ENCODE measurements at regions not wholly inside any gene's neighbourhood (a gene's known extent, or its start where the extent isn't known, plus 50 kb on each side); places are given as distances from the start of the nearest gene placed in this dataset.

DNA sequence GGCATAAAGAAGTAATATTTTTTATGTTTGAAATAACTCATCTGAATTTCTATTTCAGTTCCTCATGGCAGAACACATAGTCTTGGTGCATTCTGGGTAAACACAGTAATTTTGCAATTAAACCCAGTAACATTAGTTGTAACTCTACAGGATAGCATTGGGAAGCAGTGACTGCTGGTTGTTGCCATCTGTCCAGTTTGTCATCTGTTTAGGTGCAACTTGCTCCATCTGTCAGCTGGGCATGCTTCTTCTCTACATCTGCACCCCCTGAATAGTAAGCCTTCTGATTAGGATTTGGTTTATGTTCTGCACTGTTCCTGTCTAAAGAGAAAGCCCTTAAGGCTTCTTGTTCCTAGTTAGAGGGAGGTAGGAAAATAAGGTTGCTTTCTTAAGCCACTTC lies 63.5 kb upstream of the CSNK1A1L start:
- H3K4me1 ChIP-seq (ENCODE audit: control insufficient read depth in 1 of 2, insufficient read depth in 2 of 2, low read length in 2 of 2), result no peaks in the 10 kb centered on the region
- DNase-seq (ENCODE audit: low read depth, low spot score) (no peak), ATAC-seq (no peak)
- no TSS peak for BruUV-seq (replicated peaks)
- H2AFZ ChIP-seq (ENCODE audit: low read depth, low read length, poor library complexity, severe bottlenecking), result no peak overlapping the region
- no peak overlapping the region for H3K4me3 ChIP-seq (replicated peaks in 1 of 2; ENCODE audit: low read depth in 1 of 2, low read length in 2 of 2)
- H3K27me3 ChIP-seq (ENCODE audit: insufficient read depth, low read length), result no peaks in the 10 kb centered on the region
- POLR2A ChIA-PET, result no interaction called here
- H3K9me2 ChIP-seq (ENCODE audit: insufficient read depth), result no peaks in the 10 kb centered on the region
- no peaks in the 10 kb centered on the region for H3K79me2 ChIP-seq (ENCODE audit: insufficient read depth, low read length)
- CTCF ChIA-PET, result no interaction called here
- H3K27ac ChIP-seq (ENCODE audit: low read depth, low read length), result no peak overlapping the region
- intact Hi-C loops (cut with micrococcal nuclease), result no loop called here
- RAD21 ChIA-PET (ENCODE audit: low non-redundant PET in 1 of 2, low total read pairs in 2 of 2, uncharacterized antibody in 2 of 2, unreplicated experiment in 2 of 2), result no interaction called here
- H3K36me3 ChIP-seq (ENCODE audit: control insufficient read depth in 1 of 2, insufficient read depth in 2 of 2, low read length in 2 of 2), result no peaks in the 10 kb centered on the region
- TF ChIP-seq TCF7L2 (IDR thresholded peaks at IDR 0.05; ENCODE audit: borderline replicate concordance, extremely low read depth, insufficient read depth, insufficient read length) (no peak), RAD21 (IDR thresholded peaks at IDR 0.05; ENCODE audit: low read depth) (no peak), ELF1 (IDR thresholded peaks at IDR 0.05; ENCODE audit: borderline replicate concordance, low read depth) (no peak), JUND (IDR thresholded peaks at IDR 0.05) (no peak), EGR1 (IDR thresholded peaks at IDR 0.05; ENCODE audit: low read depth) (no peak), POLR2AphosphoS5 (IDR thresholded peaks at IDR 0.05; ENCODE audit: low read depth, low read length) (no peak)
- H3K9me3 ChIP-seq (ENCODE audit: control insufficient read depth in 1 of 2, insufficient read depth in 1 of 2, low read depth in 1 of 2, low read length in 2 of 2), result no peaks in the 10 kb centered on the region
- no peak overlapping the region for H3K4me2 ChIP-seq (ENCODE audit: low read length)
- no peak overlapping the region for H3K9ac ChIP-seq (ENCODE audit: low read length)
- no peaks in the 10 kb centered on the region for H4K20me1 ChIP-seq (ENCODE audit: insufficient read depth)

DNA sequence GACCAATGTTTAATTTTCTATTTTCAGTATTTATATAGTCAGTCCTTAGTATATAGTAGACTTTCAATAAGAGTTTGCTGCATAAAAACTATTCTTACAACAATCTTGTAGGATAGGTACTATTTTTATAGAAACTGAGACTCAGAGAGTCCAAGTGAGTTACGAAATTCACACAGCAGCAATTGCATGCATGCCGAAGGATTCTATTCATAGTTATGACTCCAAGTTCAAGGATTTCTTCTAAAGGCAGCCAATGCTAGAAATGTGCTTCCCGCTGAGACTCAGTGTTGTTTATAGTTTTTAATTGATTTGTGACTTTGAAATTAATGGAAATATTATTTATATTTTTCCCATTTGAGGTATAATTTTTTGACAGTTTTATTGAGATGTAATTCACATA lies 62.7 kb upstream of the CSNK1A1L start:
- Histone ChIP-seq H4K20me1 (ENCODE audit: insufficient read depth) (no peaks in the 10 kb centered on the region), H3K27ac (ENCODE audit: low read depth, low read length) (no peak overlapping the region), H3K4me2 (ENCODE audit: low read length) (no peak overlapping the region), H3K79me2 (ENCODE audit: insufficient read depth, low read length) (no peaks in the 10 kb centered on the region), H3K4me3 (replicated peaks in 1 of 2; ENCODE audit: low read depth in 1 of 2, low read length in 2 of 2) (no peak overlapping the region), H3K9me3 (ENCODE audit: control insufficient read depth in 1 of 2, insufficient read depth in 1 of 2, low read depth in 1 of 2, low read length in 2 of 2) (no peaks in the 10 kb centered on the region), H3K36me3 (ENCODE audit: control insufficient read depth in 1 of 2, insufficient read depth in 2 of 2, low read length in 2 of 2) (no peaks in the 10 kb centered on the region), H3K27me3 (ENCODE audit: insufficient read depth, low read length) (no peaks in the 10 kb centered on the region), H2AFZ (ENCODE audit: low read depth, low read length, poor library complexity, severe bottlenecking) (no peak overlapping the region), H3K9ac (ENCODE audit: low read length) (no peak overlapping the region), H3K9me2 (ENCODE audit: insufficient read depth) (no peaks in the 10 kb centered on the region), H3K4me1 (ENCODE audit: control insufficient read depth in 1 of 2, insufficient read depth in 2 of 2, low read length in 2 of 2) (no peaks in the 10 kb centered on the region)
- POLR2A ChIA-PET, result no interaction called here
- BruUV-seq (replicated peaks), result no TSS peak
- intact Hi-C loops (cut with micrococcal nuclease), result no loop called here
- RAD21 ChIA-PET (ENCODE audit: low non-redundant PET in 1 of 2, low total read pairs in 2 of 2, uncharacterized antibody in 2 of 2, unreplicated experiment in 2 of 2), result no interaction called here
- ATAC-seq, result no peak
- DNase-seq (ENCODE audit: low read depth, low spot score), result no peak
- CTCF ChIA-PET, result no interaction called here
- no peak for TF ChIP-seq YY1 (IDR thresholded peaks at IDR 0.05; ENCODE audit: extremely low read depth, insufficient replicate concordance, low read depth, low read length)
- TF ChIP-seq CBX3 (IDR thresholded peaks at IDR 0.05; ENCODE audit: low read depth), result no peak
- TF ChIP-seq ELF1 (IDR thresholded peaks at IDR 0.05; ENCODE audit: borderline replicate concordance, low read depth), result no peak
- TF ChIP-seq EGR1 (IDR thresholded peaks at IDR 0.05; ENCODE audit: low read depth), result no peak
- TF ChIP-seq, protein P1, sequence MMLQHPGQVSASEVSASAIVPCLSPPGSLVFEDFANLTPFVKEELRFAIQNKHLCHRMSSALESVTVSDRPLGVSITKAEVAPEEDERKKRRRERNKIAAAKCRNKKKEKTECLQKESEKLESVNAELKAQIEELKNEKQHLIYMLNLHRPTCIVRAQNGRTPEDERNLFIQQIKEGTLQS (IDR thresholded peaks at IDR 0.05), result no peak
- no peak for TF ChIP-seq EZH2phosphoT487 (IDR thresholded peaks at IDR 0.05; ENCODE audit: borderline replicate concordance)
- TF ChIP-seq SP1 (IDR thresholded peaks at IDR 0.05; ENCODE audit: low read depth), result no peak
- TF ChIP-seq POLR2AphosphoS5 (IDR thresholded peaks at IDR 0.05; ENCODE audit: low read depth, low read length), result no peak
- TF ChIP-seq SIN3A (IDR thresholded peaks at IDR 0.05; ENCODE audit: low read depth), result no peak
- TF ChIP-seq ZNF274 (IDR thresholded peaks at IDR 0.05; ENCODE audit: low read depth, low read length), result no peak
- TF ChIP-seq RAD21 (IDR thresholded peaks at IDR 0.05; ENCODE audit: low read depth), result no peak
- no peak for TF ChIP-seq TCF7L2 (IDR thresholded peaks at IDR 0.05; ENCODE audit: borderline replicate concordance, extremely low read depth, insufficient read depth, insufficient read length)
- TF ChIP-seq, protein P2, sequence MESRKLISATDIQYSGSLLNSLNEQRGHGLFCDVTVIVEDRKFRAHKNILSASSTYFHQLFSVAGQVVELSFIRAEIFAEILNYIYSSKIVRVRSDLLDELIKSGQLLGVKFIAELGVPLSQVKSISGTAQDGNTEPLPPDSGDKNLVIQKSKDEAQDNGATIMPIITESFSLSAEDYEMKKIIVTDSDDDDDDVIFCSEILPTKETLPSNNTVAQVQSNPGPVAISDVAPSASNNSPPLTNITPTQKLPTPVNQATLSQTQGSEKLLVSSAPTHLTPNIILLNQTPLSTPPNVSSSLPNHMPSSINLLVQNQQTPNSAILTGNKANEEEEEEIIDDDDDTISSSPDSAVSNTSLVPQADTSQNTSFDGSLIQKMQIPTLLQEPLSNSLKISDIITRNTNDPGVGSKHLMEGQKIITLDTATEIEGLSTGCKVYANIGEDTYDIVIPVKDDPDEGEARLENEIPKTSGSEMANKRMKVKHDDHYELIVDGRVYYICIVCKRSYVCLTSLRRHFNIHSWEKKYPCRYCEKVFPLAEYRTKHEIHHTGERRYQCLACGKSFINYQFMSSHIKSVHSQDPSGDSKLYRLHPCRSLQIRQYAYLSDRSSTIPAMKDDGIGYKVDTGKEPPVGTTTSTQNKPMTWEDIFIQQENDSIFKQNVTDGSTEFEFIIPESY (IDR thresholded peaks at IDR 0.05; ENCODE audit: extremely low read depth, insufficient replicate concordance, low read length), result no peak
- no peak for TF ChIP-seq ZFX (IDR thresholded peaks at IDR 0.05)
- TF ChIP-seq JUND (IDR thresholded peaks at IDR 0.05), result no peak
- no peak for TF ChIP-seq SRF (IDR thresholded peaks at IDR 0.05; ENCODE audit: low read depth)

Data from HCT116 (cell line).